ENCODE measurements at regions not wholly inside any gene's neighbourhood (a gene's known extent, or its start where the extent isn't known, plus 50 kb on each side); places are given as distances from the start of the nearest gene placed in this dataset.

DNA sequence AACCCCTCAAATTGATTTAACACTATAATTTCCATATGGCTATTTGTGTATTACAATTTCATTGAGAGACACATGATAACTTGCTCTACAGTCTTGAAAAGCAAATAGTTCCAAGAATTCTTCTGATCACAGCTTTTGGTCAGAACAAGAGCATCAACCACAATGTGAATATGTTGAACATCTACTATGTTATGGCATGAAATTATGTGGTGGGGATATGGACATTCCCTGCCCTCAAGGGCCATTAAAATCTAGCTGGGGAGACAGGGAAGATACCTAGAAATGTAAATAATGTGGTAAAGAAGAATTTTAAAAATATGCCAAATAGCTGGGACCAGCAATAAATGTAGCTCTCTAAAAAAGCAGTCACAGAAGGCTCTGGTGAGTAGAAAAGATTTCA, 262.2 kb downstream of the FZD1 start:
- TF ChIP-seq JUND (IDR thresholded peaks at IDR 0.05; ENCODE audit: low read depth) = no peak
- in situ Hi-C loops (cut with HindIII; ENCODE audit: low pct_unique_long_range_greater_than_20kb, low sequenced_read_pairs) = no loop called here
- DNase-seq (ENCODE audit: low read depth in 1 of 2, low spot score in 1 of 2) = no peak

DNA sequence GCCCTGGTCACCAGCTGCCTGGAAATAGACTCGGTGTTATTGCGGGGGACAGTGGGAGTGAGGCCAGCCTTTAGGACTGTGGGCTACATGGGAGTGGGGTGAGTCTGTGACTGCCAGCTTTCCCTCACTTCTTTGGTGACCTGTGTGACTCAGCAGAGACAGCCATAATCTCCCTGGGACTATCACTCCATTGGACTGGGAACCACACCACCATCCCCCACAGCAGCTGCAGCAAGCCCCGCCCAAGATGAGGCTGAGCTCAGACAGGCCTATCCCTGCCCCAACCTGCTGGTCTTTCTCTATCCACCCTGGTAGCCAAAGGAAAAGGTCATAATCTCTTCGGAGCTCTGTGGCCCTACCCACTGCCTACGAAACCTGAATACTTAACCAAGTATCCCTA, 263.2 kb downstream of the FZD1 start:
- TF ChIP-seq JUND (IDR thresholded peaks at IDR 0.05; ENCODE audit: low read depth) = no peak
- no peak for DNase-seq (ENCODE audit: low read depth in 1 of 2, low spot score in 1 of 2)
- in situ Hi-C loops (cut with HindIII; ENCODE audit: low pct_unique_long_range_greater_than_20kb, low sequenced_read_pairs) = no loop called here

- in situ Hi-C loops (cut with HindIII; ENCODE audit: low pct_unique_long_range_greater_than_20kb, low sequenced_read_pairs) = no loop called here
- no peak for TF ChIP-seq JUND (IDR thresholded peaks at IDR 0.05; ENCODE audit: low read depth)
- no peak for DNase-seq (ENCODE audit: low read depth in 1 of 2, low spot score in 1 of 2)
These were observed 269.8 kb downstream of the FZD1 start for GRCh38 chr7:91533996-91534395.

DNA sequence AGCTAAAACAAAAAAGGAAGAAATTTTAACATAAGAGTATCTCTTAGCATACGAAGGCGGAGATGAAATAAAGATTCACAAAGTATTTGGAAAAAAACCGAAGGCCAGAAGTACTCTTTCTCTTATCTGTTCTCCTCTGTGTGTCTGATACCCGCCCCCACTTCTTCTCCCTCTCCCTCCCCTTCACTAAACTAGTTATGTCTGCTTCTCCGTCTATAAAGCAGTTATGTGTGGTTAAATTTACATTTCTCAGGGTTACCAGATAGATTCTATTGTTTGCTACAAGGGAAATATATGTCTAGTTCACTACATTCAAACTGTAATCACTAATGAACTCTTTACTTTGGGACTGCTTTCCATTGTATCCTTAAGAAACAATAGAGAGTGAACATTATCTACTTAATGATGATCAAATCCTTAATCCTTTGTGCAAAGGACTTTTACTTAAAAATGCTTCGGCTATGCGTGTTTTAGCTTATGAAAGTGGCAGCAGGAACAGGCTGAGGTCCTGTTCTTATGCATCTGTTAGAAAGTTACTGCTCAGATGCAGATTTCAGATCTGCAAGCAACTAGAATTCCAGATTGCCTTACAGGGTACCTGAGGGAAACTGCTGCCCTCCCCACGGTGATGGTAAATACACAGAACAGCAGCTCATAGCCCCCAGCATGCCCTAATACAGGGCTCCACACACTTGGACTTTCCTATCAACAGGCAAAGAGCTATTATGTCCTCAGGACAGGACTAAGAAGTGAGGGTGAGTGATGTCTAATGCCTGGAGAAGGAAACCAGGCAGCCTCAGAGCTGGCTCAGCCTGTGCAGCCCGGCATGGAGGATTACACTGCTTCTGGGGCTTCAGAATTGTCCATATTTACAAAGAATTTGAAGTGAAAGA, 273.3 kb downstream of the FZD1 start:
- in situ Hi-C loops (cut with HindIII; ENCODE audit: low pct_unique_long_range_greater_than_20kb, low sequenced_read_pairs) = no loop called here
- no peak for TF ChIP-seq JUND (IDR thresholded peaks at IDR 0.05; ENCODE audit: low read depth)
- DNase-seq (ENCODE audit: low read depth in 1 of 2, low spot score in 1 of 2) = no peak

GRCh38 chr7:91541641-91542040, 277.4 kb downstream of the FZD1 start:
- in situ Hi-C loops (cut with HindIII; ENCODE audit: low pct_unique_long_range_greater_than_20kb, low sequenced_read_pairs) = no loop called here
- no peak for TF ChIP-seq JUND (IDR thresholded peaks at IDR 0.05; ENCODE audit: low read depth)
- no peak for DNase-seq (ENCODE audit: low read depth in 1 of 2, low spot score in 1 of 2)

DNA sequence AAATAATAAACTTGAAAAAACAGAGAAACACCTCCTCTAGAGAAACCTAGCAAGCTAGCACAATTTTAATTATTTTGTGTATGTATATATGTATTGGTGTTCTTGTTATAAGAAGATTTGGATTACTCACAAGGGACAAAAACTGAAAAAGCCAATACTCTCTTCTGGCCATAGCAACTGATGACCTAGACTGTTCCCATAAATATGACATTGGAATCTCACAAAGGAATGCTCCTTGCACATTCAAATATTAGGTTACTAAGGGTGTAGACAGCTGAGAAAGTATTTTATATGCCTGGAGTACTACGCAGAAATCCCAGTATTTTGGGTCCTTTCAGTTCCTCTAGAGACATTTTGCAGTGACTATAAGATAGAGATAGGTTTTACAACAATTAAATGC, 279.4 kb downstream of the FZD1 start:
- no peak for TF ChIP-seq JUND (IDR thresholded peaks at IDR 0.05; ENCODE audit: low read depth)
- in situ Hi-C loops (cut with HindIII; ENCODE audit: low pct_unique_long_range_greater_than_20kb, low sequenced_read_pairs) = no loop called here

GRCh38 chr7:91549878-91550277, 285.6 kb downstream of the FZD1 start:
- TF ChIP-seq JUND (IDR thresholded peaks at IDR 0.05; ENCODE audit: low read depth) = no peak
- in situ Hi-C loops (cut with HindIII; ENCODE audit: low pct_unique_long_range_greater_than_20kb, low sequenced_read_pairs) = no loop called here
- DNase-seq (ENCODE audit: low read depth in 1 of 2, low spot score in 1 of 2) = no peak

More for the DNA sequence above, 279.4 kb downstream of the FZD1 start:
- DNase-seq (ENCODE audit: low read depth in 1 of 2, low spot score in 1 of 2) = peak in 1 of 2 experiments; percentile 7

DNA sequence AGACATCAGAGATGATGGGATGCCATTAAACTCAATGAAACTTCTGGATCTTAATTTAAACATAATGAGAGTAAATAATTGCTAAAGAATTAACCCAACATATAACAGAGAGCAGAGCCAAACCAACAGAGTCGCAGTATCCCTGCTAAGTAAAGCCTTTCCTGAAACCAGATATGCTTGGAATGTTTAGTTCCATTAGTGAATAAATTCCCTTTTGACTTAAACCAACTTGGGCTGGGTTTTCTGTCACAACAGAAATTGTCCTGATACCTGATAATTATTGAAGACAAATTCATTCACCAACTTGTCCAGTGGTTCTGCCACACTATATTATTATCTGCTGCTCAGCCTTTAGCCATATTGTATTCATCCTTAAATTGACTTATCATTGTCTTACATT, 286.7 kb downstream of the FZD1 start:
- TF ChIP-seq JUND (IDR thresholded peaks at IDR 0.05; ENCODE audit: low read depth) = no peak
- in situ Hi-C loops (cut with HindIII; ENCODE audit: low pct_unique_long_range_greater_than_20kb, low sequenced_read_pairs) = no loop called here
- DNase-seq (ENCODE audit: low read depth in 1 of 2, low spot score in 1 of 2) = no peak

- no peak for DNase-seq (ENCODE audit: low read depth in 1 of 2, low spot score in 1 of 2)
- in situ Hi-C loops (cut with HindIII; ENCODE audit: low pct_unique_long_range_greater_than_20kb, low sequenced_read_pairs) = no loop called here
- TF ChIP-seq JUND (IDR thresholded peaks at IDR 0.05; ENCODE audit: low read depth) = no peak
These were observed 287.3 kb downstream of the FZD1 start for GRCh38 chr7:91551377-91552175.

GRCh38 chr7:91553410-91553895, 289.2 kb downstream of the FZD1 start:
- no peak for TF ChIP-seq JUND (IDR thresholded peaks at IDR 0.05; ENCODE audit: low read depth)
- in situ Hi-C loops (cut with HindIII; ENCODE audit: low pct_unique_long_range_greater_than_20kb, low sequenced_read_pairs) = no loop called here
- DNase-seq (ENCODE audit: low read depth in 1 of 2, low spot score in 1 of 2) = no peak

DNA sequence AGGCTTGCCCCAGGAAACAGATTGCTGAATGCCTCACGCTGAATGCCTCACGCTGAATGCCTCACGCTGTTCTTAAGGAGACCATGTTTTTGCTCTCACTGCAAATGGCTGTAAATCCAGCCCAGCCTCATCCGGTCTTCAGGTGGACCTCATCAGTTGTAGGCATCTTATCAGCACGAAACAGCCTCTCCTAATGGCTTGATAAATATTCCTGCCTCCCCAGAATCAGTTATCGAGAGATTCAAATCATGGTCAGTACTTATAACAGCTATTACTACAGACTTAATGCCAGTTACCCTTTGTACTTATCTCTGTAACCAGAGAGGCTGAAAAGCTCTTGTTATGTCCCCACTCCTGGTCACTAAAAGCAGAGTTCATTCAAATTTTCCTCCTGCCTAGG, 290.6 kb downstream of the FZD1 start:
- DNase-seq (ENCODE audit: low read depth in 1 of 2, low spot score in 1 of 2) = no peak
- in situ Hi-C loops (cut with HindIII; ENCODE audit: low pct_unique_long_range_greater_than_20kb, low sequenced_read_pairs) = no loop called here

DNA sequence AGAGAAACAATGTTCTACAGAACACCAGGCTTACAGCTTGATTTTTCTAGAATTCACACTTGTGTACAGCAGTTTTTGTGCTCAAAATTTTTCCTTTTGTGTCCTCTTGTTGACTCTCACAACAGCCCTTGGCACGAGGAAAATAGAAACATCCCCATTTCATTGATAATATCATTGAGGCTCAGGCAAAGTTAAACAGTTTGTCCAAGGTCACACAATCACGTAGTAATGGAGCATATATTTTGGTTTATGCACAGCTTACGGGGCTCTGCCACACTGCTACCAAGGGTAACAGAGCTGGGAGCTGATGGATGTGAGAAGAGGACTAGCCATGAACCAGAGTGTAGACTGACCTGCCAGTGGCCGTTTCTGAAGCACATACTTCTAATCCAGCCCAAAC, 292.0 kb downstream of the FZD1 start:
- DNase-seq (ENCODE audit: low read depth in 1 of 2, low spot score in 1 of 2) = peak in 1 of 2 experiments; percentile 5

More for the DNA sequence above, 290.6 kb downstream of the FZD1 start:
- TF ChIP-seq JUND (IDR thresholded peaks at IDR 0.05; ENCODE audit: low read depth) = no peak

More for the DNA sequence above, 292.0 kb downstream of the FZD1 start:
- no peak for TF ChIP-seq JUND (IDR thresholded peaks at IDR 0.05; ENCODE audit: low read depth)
- in situ Hi-C loops (cut with HindIII; ENCODE audit: low pct_unique_long_range_greater_than_20kb, low sequenced_read_pairs) = no loop called here
